HG03442 (cell line): ENCODE measurements at regions not wholly inside any gene's neighbourhood (a gene's known extent, or its start where the extent isn't known, plus 50 kb on each side); places are given as distances from the start of the nearest gene placed in this dataset.
"Not testable (repeated sequence)": the region's sequence is repeated elsewhere in the genome, so short reads cannot be mapped to it uniquely, and the experiment has no call there.

ENCODE experiments used
- ATAC-seq: cut with Tn5 transposase; IDR thresholded peaks from one replicate; pipeline ENCODE4 v1.9.1; 2021; ENCODE audit warnings: mild to moderate bottlenecking, moderate library complexity; ENCODE audit not compliant: unreplicated experiment

- ATAC-seq: no peak
Observed at GRCh38 chr4:11069083-11069482, 359.6 kb downstream of the HS3ST1 start.

- not testable (repeated sequence) for ATAC-seq
Observed at GRCh38 chr4:11066584-11066983, 362.1 kb downstream of the HS3ST1 start.

- not testable (repeated sequence) for ATAC-seq
Observed at GRCh38 chr4:11060637-11061036, 368.1 kb downstream of the HS3ST1 start.

GRCh38 chr4:11054937-11055336, 370.4 kb upstream of the CLNK start:
- not testable (repeated sequence) for ATAC-seq

- no peak for ATAC-seq
Observed at GRCh38 chr4:11053601-11054220, 369.1 kb upstream of the CLNK start.

- ATAC-seq: no peak
Observed at GRCh38 chr4:11051181-11051580, 366.6 kb upstream of the CLNK start.

GRCh38 chr4:11050766-11051165, 366.2 kb upstream of the CLNK start:
- ATAC-seq: no peak

GRCh38 chr4:11049001-11049400, 364.4 kb upstream of the CLNK start:
- no peak for ATAC-seq

GRCh38 chr4:11042760-11043159, 358.2 kb upstream of the CLNK start:
- no peak for ATAC-seq

- no peak for ATAC-seq
Observed at GRCh38 chr4:11039634-11040131, 355.1 kb upstream of the CLNK start.

GRCh38 chr4:11038926-11039325, 354.4 kb upstream of the CLNK start:
- ATAC-seq: no peak

- ATAC-seq: no peak
Observed at GRCh38 chr4:11037637-11038036, 353.1 kb upstream of the CLNK start.

GRCh38 chr4:11028334-11028733, 343.8 kb upstream of the CLNK start:
- ATAC-seq: no peak

GRCh38 chr4:11021333-11021732, 336.8 kb upstream of the CLNK start:
- no peak for ATAC-seq

- no peak for ATAC-seq
Observed at GRCh38 chr4:11019451-11020240, 335.1 kb upstream of the CLNK start.

GRCh38 chr4:11014199-11014598, 329.6 kb upstream of the CLNK start:
- no peak for ATAC-seq

GRCh38 chr4:11013094-11013664, 328.6 kb upstream of the CLNK start:
- ATAC-seq: no peak

GRCh38 chr4:11011249-11011648, 326.7 kb upstream of the CLNK start:
- no peak for ATAC-seq

GRCh38 chr4:11010624-11011023, 326.1 kb upstream of the CLNK start:
- no peak for ATAC-seq

GRCh38 chr4:11009281-11009680, 324.7 kb upstream of the CLNK start:
- ATAC-seq: no peak

- no peak for ATAC-seq
Observed at GRCh38 chr4:11005300-11005699, 320.7 kb upstream of the CLNK start.

GRCh38 chr4:11004818-11005217, 320.2 kb upstream of the CLNK start:
- ATAC-seq: no peak
